ENCODE measurements at regions not wholly inside any gene's neighbourhood (a gene's known extent, or its start where the extent isn't known, plus 50 kb on each side); places are given as distances from the start of the nearest gene placed in this dataset.

GRCh38 chr20:48544402-48545339, 283.1 kb downstream of the PREX1 start:
- H3K4me1 ChIP-seq (ENCODE audit: insufficient read depth) = no peaks in the 10 kb centered on the region
- 40% methylated on average over 6 of the region's 6 CpGs for WGBS
- no peak overlapping the region for H3K4me3 ChIP-seq (ENCODE audit: low read depth, low read length)
- no peak overlapping the region for H3K27ac ChIP-seq (ENCODE audit: low read depth)
- no peaks in the 10 kb centered on the region for H3K36me3 ChIP-seq (ENCODE audit: insufficient read depth)
- no peak for DNase-seq (ENCODE audit: extremely low spot score)

GRCh38 chr20:48541581-48542071, 286.2 kb downstream of the PREX1 start:
- Histone ChIP-seq H3K4me1 (ENCODE audit: insufficient read depth) (no peaks in the 10 kb centered on the region), H3K4me3 (ENCODE audit: low read depth, low read length) (no peak overlapping the region), H3K27ac (ENCODE audit: low read depth) (no peak overlapping the region), H3K36me3 (ENCODE audit: insufficient read depth) (no peaks in the 10 kb centered on the region)
- DNase-seq (ENCODE audit: extremely low spot score) = no peak
- 67% methylated on average over 10 of the region's 10 CpGs for WGBS

- no peak for DNase-seq (ENCODE audit: extremely low spot score)
- Histone ChIP-seq H3K36me3 (ENCODE audit: insufficient read depth) (no peaks in the 10 kb centered on the region), H3K4me3 (ENCODE audit: low read depth, low read length) (no peak overlapping the region), H3K4me1 (ENCODE audit: insufficient read depth) (no peaks in the 10 kb centered on the region), H3K27ac (ENCODE audit: low read depth) (no peak overlapping the region)
- 64% methylated on average over 3 of the region's 3 CpGs for WGBS
Measured at GRCh38 chr20:48538856-48539255, 288.9 kb downstream of the PREX1 start.

- 52% methylated on average over 10 of the region's 10 CpGs for WGBS
- H3K36me3 ChIP-seq (ENCODE audit: insufficient read depth) = no peaks in the 10 kb centered on the region
- DNase-seq (ENCODE audit: extremely low spot score) = no peak
Measured at GRCh38 chr20:48538058-48538825, 289.6 kb downstream of the PREX1 start.

GRCh38 chr20:48536206-48536605, 291.6 kb downstream of the PREX1 start:
- H3K36me3 ChIP-seq (ENCODE audit: insufficient read depth) = no peaks in the 10 kb centered on the region
- WGBS = 46% methylated on average over 2 of the region's 2 CpGs
- H3K4me3 ChIP-seq (ENCODE audit: low read depth, low read length) = no peak overlapping the region
- no peak for DNase-seq (ENCODE audit: extremely low spot score)
- no peak overlapping the region for H3K27ac ChIP-seq (ENCODE audit: low read depth)
- no peaks in the 10 kb centered on the region for H3K4me1 ChIP-seq (ENCODE audit: insufficient read depth)

More at GRCh38 chr20:48538058-48538825, 289.6 kb downstream of the PREX1 start:
- H3K27ac ChIP-seq (ENCODE audit: low read depth) = no peak overlapping the region
- H3K4me1 ChIP-seq (ENCODE audit: insufficient read depth) = no peaks in the 10 kb centered on the region
- H3K4me3 ChIP-seq (ENCODE audit: low read depth, low read length) = no peak overlapping the region

- H3K27ac ChIP-seq (ENCODE audit: low read depth) = no peak overlapping the region
- H3K36me3 ChIP-seq (ENCODE audit: insufficient read depth) = no peaks in the 10 kb centered on the region
- WGBS = 85% methylated on average over 5 of the region's 5 CpGs
- no peaks in the 10 kb centered on the region for H3K4me1 ChIP-seq (ENCODE audit: insufficient read depth)
- no peak overlapping the region for H3K4me3 ChIP-seq (ENCODE audit: low read depth, low read length)
- no peak for DNase-seq (ENCODE audit: extremely low spot score)
Measured at GRCh38 chr20:48535556-48535955, 292.2 kb downstream of the PREX1 start.

- DNase-seq (ENCODE audit: extremely low spot score) = no peak
- H3K4me3 ChIP-seq (ENCODE audit: low read depth, low read length) = no peak overlapping the region
- H3K36me3 ChIP-seq (ENCODE audit: insufficient read depth) = no peaks in the 10 kb centered on the region
- WGBS = 85% methylated on average over 2 of the region's 2 CpGs
- H3K27ac ChIP-seq (ENCODE audit: low read depth) = no peak overlapping the region
- H3K4me1 ChIP-seq (ENCODE audit: insufficient read depth) = no peaks in the 10 kb centered on the region
Measured at GRCh38 chr20:48532028-48532427, 295.8 kb downstream of the PREX1 start.

- H3K4me3 ChIP-seq (ENCODE audit: low read depth, low read length) = no peak overlapping the region
- H3K36me3 ChIP-seq (ENCODE audit: insufficient read depth) = no peaks in the 10 kb centered on the region
- WGBS = 56% methylated on average over 2 of the region's 2 CpGs
- no peak overlapping the region for H3K27ac ChIP-seq (ENCODE audit: low read depth)
- no peak for DNase-seq (ENCODE audit: extremely low spot score)
- no peaks in the 10 kb centered on the region for H3K4me1 ChIP-seq (ENCODE audit: insufficient read depth)
Measured at GRCh38 chr20:48531505-48531904, 296.3 kb downstream of the PREX1 start.

GRCh38 chr20:48530957-48531356, 296.8 kb downstream of the PREX1 start:
- no peak overlapping the region for H3K27ac ChIP-seq (ENCODE audit: low read depth)
- no peak for DNase-seq (ENCODE audit: extremely low spot score)
- H3K4me1 ChIP-seq (ENCODE audit: insufficient read depth) = no peaks in the 10 kb centered on the region
- H3K4me3 ChIP-seq (ENCODE audit: low read depth, low read length) = no peak overlapping the region
- WGBS = 77% methylated on average over 5 of the region's 5 CpGs
- H3K36me3 ChIP-seq (ENCODE audit: insufficient read depth) = no peaks in the 10 kb centered on the region

- Histone ChIP-seq H3K36me3 (ENCODE audit: insufficient read depth) (no peaks in the 10 kb centered on the region), H3K27ac (ENCODE audit: low read depth) (no peak overlapping the region), H3K4me1 (ENCODE audit: insufficient read depth) (no peaks in the 10 kb centered on the region), H3K4me3 (ENCODE audit: low read depth, low read length) (no peak overlapping the region)
- 91% methylated on average over 7 of the region's 7 CpGs for WGBS
- DNase-seq (ENCODE audit: extremely low spot score) = no peak
Measured at GRCh38 chr20:48528346-48528745, 299.5 kb downstream of the PREX1 start.

GRCh38 chr20:48527771-48528170, 300.0 kb downstream of the PREX1 start:
- H3K36me3 ChIP-seq (ENCODE audit: insufficient read depth) = no peaks in the 10 kb centered on the region

GRCh38 chr20:48526936-48527335, 300.9 kb downstream of the PREX1 start:
- Histone ChIP-seq H3K36me3 (ENCODE audit: insufficient read depth) (no peaks in the 10 kb centered on the region), H3K4me1 (ENCODE audit: insufficient read depth) (no peaks in the 10 kb centered on the region), H3K27ac (ENCODE audit: low read depth) (no peak overlapping the region), H3K4me3 (ENCODE audit: low read depth, low read length) (no peak overlapping the region)
- 71% methylated on average over 9 of the region's 9 CpGs for WGBS
- no peak for DNase-seq (ENCODE audit: extremely low spot score)

More at GRCh38 chr20:48527771-48528170, 300.0 kb downstream of the PREX1 start:
- WGBS = 79% methylated on average over 11 of the region's 11 CpGs
- no peak overlapping the region for H3K27ac ChIP-seq (ENCODE audit: low read depth)
- no peak overlapping the region for H3K4me3 ChIP-seq (ENCODE audit: low read depth, low read length)
- no peak for DNase-seq (ENCODE audit: extremely low spot score)
- no peaks in the 10 kb centered on the region for H3K4me1 ChIP-seq (ENCODE audit: insufficient read depth)

- no peaks in the 10 kb centered on the region for H3K4me1 ChIP-seq (ENCODE audit: insufficient read depth)
- 87% methylated on average over 2 of the region's 2 CpGs for WGBS
- DNase-seq (ENCODE audit: extremely low spot score) = no peak
- H3K36me3 ChIP-seq (ENCODE audit: insufficient read depth) = no peaks in the 10 kb centered on the region
- H3K27ac ChIP-seq (ENCODE audit: low read depth) = no peak overlapping the region
- no peak overlapping the region for H3K4me3 ChIP-seq (ENCODE audit: low read depth, low read length)
Measured at GRCh38 chr20:48525400-48525799, 302.4 kb downstream of the PREX1 start.

- no peaks in the 10 kb centered on the region for H3K36me3 ChIP-seq (ENCODE audit: insufficient read depth)
- H3K4me3 ChIP-seq (ENCODE audit: low read depth, low read length) = no peak overlapping the region
Measured at GRCh38 chr20:48524582-48524981, 303.2 kb downstream of the PREX1 start.

More at GRCh38 chr20:48524582-48524981, 303.2 kb downstream of the PREX1 start:
- DNase-seq (ENCODE audit: extremely low spot score) = no peak
- Histone ChIP-seq H3K4me1 (ENCODE audit: insufficient read depth) (no peaks in the 10 kb centered on the region), H3K27ac (ENCODE audit: low read depth) (no peak overlapping the region)
- 91% methylated on average over 5 of the region's 5 CpGs for WGBS
